HEK293 (cell line): ENCODE measurements at regions not wholly inside any gene's neighbourhood (a gene's known extent, or its start where the extent isn't known, plus 50 kb on each side); places are given as distances from the start of the nearest gene placed in this dataset.

ENCODE experiments used
- CTCF ChIA-PET: fragments of 350-600 bp; formaldehyde crosslinking; extraction: SDS; loops from one replicate; lab custom pipeline; 2021; ENCODE audit warnings: antibody characterized with exemption; lab: Yijun Ruan, JAX
- POLR2A ChIA-PET: fragments of 300-600 bp; formaldehyde crosslinking; extraction: SDS; loops from one replicate; lab custom pipeline; 2020; ENCODE audit warnings: antibody characterized with exemption, inconsistent platforms; lab: Yijun Ruan, JAX
- H3K27ac ChIP-seq: fragments of 200-500 bp; sonication (Bioruptor generic); 2 replicates; pipeline ENCODE4 v1.5.1; 2014; ENCODE audit warnings: low read depth, low read length, control low read depth, inconsistent platforms; ENCODE audit errors: extremely low read depth
- H3K36me3 ChIP-seq, 2 experiments: fragments of 200-500 bp in 1 of 2; sonication (Bioruptor generic) in 1 of 2; 1 replicate in 1 of 2; 2 replicates in 1 of 2; pipeline ENCODE4 v1.5.1; 2014 to 2017; ENCODE audit warnings: inconsistent platforms in 2 of 2, low read length in 2 of 2; ENCODE audit not compliant: control insufficient read depth in 2 of 2, insufficient read depth in 1 of 2
- H3K4me1 ChIP-seq: fragments of 200-500 bp; sonication (Bioruptor generic); 2 replicates; pipeline ENCODE4 v1.5.1; 2014; ENCODE audit warnings: mild to moderate bottlenecking, low read length, inconsistent platforms; ENCODE audit not compliant: control insufficient read depth, insufficient read depth
- H3K4me3 ChIP-seq: 2 replicates; pipeline ENCODE4 v1.5.1; 2011; ENCODE audit warnings: low read depth, mild to moderate bottlenecking, control low read depth, low read length, moderate library complexity
- H3K9me3 ChIP-seq: fragments of 200-500 bp; sonication (Bioruptor generic); 2 replicates; pipeline ENCODE4 v1.5.1; 2014; ENCODE audit warnings: low read depth, low read length, inconsistent platforms; ENCODE audit not compliant: control insufficient read depth, insufficient read depth
- BCL11B ChIP-seq: fragments of 450-650 bp; formaldehyde crosslinking; IDR thresholded peaks from 2 replicates; pipeline ENCODE4 v1.5.1; 2016; ENCODE audit warnings: low read depth, missing biosample characterization, missing genetic modification characterization
- GLIS1 ChIP-seq: fragments of 450-650 bp; formaldehyde crosslinking; IDR thresholded peaks from 2 replicates; pipeline ENCODE4 v1.5.1; 2016; ENCODE audit warnings: missing biosample characterization, missing genetic modification characterization
- GLIS2 ChIP-seq: fragments of 450-650 bp; formaldehyde crosslinking; IDR thresholded peaks from 2 replicates; pipeline ENCODE4 v1.5.1; 2016; ENCODE audit warnings: missing biosample characterization, missing genetic modification characterization
- TCF7L2 ChIP-seq: IDR thresholded peaks from 2 replicates; pipeline ENCODE4 v1.6.1; 2011; ENCODE audit warnings: low read depth, mild to moderate bottlenecking, inconsistent platforms, low read length, moderate library complexity, borderline replicate concordance
- ZNF2 ChIP-seq: fragments of 450-650 bp; formaldehyde crosslinking; IDR thresholded peaks from 2 replicates; pipeline ENCODE4 v1.5.1; 2016; ENCODE audit warnings: missing biosample characterization, missing genetic modification characterization
- ZNF266 ChIP-seq: fragments of 450-650 bp; formaldehyde crosslinking; IDR thresholded peaks from 2 replicates; pipeline ENCODE4 v1.5.1; 2016; ENCODE audit warnings: missing biosample characterization, missing genetic modification characterization, low read depth
- ZNF404 ChIP-seq: fragments of 450-650 bp; formaldehyde crosslinking; IDR thresholded peaks from 2 replicates; pipeline ENCODE4 v1.5.1; 2017; ENCODE audit warnings: missing biosample characterization, missing genetic modification characterization
- ZNF549 ChIP-seq: fragments of 450-650 bp; IDR thresholded peaks from 2 replicates; pipeline ENCODE4 v1.5.1; 2018; ENCODE audit warnings: missing biosample characterization, missing genetic modification characterization, mild to moderate bottlenecking, inconsistent platforms, moderate library complexity
- ZNF555 ChIP-seq: fragments of 450-650 bp; formaldehyde crosslinking; conservative IDR thresholded peaks from 2 replicates; pipeline ENCODE4 v1.5.1; 2017; ENCODE audit warnings: missing biosample characterization, mild to moderate bottlenecking, missing genetic modification characterization, inconsistent platforms
- ZNF621 ChIP-seq: fragments of 450-650 bp; formaldehyde crosslinking; IDR thresholded peaks from 2 replicates; pipeline ENCODE4 v1.5.1; 2017; ENCODE audit warnings: missing biosample characterization, missing genetic modification characterization
- ZNF623 ChIP-seq: fragments of 450-650 bp; formaldehyde crosslinking; IDR thresholded peaks from 2 replicates; pipeline ENCODE4 v1.5.1; 2016; ENCODE audit warnings: missing biosample characterization, missing genetic modification characterization
- ZNF629 ChIP-seq: fragments of 450-650 bp; formaldehyde crosslinking; IDR thresholded peaks from 2 replicates; pipeline ENCODE4 v1.5.1; 2017; ENCODE audit warnings: missing biosample characterization, missing genetic modification characterization
- ZNF658 ChIP-seq: fragments of 450-650 bp; formaldehyde crosslinking; IDR thresholded peaks from 2 replicates; pipeline ENCODE4; 2016; ENCODE audit warnings: missing biosample characterization, missing genetic modification characterization
- ZNF837 ChIP-seq: fragments of 450-650 bp; formaldehyde crosslinking; IDR thresholded peaks from 2 replicates; pipeline ENCODE4 v1.5.1; 2016; ENCODE audit warnings: missing biosample characterization, missing genetic modification characterization
- TF ChIP-seq, protein P1 (sequence below): fragments of 450-650 bp; formaldehyde crosslinking; optimal IDR thresholded peaks from 2 replicates; pipeline ENCODE3; 2016; ENCODE audit warnings: missing biosample characterization, mild to moderate bottlenecking, missing genetic modification characterization
- TF ChIP-seq, protein P2 (sequence below): fragments of 450-650 bp; formaldehyde crosslinking; IDR thresholded peaks from 2 replicates; pipeline ENCODE4 v1.5.1; 2016; ENCODE audit warnings: missing biosample characterization, missing genetic modification characterization, borderline replicate concordance
- TF ChIP-seq, protein P3 (sequence below): fragments of 450-650 bp; formaldehyde crosslinking; IDR thresholded peaks from 2 replicates; pipeline ENCODE4 v1.5.1; 2016; ENCODE audit warnings: missing biosample characterization, missing genetic modification characterization
- TF ChIP-seq, protein P4 (sequence below): fragments of 450-650 bp; formaldehyde crosslinking; IDR thresholded peaks from 2 replicates; pipeline ENCODE4 v1.5.1; 2017; ENCODE audit warnings: missing biosample characterization, missing genetic modification characterization
- TF ChIP-seq, protein P5 (sequence below): fragments of 450-650 bp; formaldehyde crosslinking; IDR thresholded peaks from 2 replicates; pipeline ENCODE4; 2016; ENCODE audit warnings: missing biosample characterization, missing genetic modification characterization
- TF ChIP-seq, protein P6 (sequence below): fragments of 450-650 bp; formaldehyde crosslinking; IDR thresholded peaks from 2 replicates; pipeline ENCODE4 v1.5.1; 2017; ENCODE audit warnings: missing biosample characterization, missing genetic modification characterization

DNA sequence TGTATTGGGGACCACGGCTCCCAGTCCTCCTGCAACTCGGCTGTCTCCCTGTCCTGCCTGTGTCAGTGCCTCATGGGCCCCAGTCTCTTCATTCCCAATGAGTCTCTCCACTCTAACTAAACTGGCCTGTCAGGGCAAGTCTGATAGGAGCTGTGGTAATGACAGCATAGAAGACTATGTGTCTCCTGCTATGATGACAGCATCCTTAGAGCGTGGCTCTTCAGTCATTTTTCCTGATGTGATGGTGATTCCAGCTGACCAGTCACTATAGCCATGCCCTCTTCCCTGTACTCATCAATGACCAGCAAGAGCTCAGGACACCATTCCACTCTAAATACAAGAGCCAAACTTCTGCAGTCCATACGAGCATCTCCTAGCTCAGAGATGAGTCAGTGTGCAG, 339.8 kb downstream of the PCNX1 start:
- Histone ChIP-seq H3K9me3 (no peaks in the 10 kb centered on the region), H3K36me3 (no peaks in the 10 kb centered on the region), H3K27ac (no peak overlapping the region), H3K4me3 (no peak overlapping the region), H3K4me1 (no peaks in the 10 kb centered on the region)
- TF ChIP-seq, protein P1, sequence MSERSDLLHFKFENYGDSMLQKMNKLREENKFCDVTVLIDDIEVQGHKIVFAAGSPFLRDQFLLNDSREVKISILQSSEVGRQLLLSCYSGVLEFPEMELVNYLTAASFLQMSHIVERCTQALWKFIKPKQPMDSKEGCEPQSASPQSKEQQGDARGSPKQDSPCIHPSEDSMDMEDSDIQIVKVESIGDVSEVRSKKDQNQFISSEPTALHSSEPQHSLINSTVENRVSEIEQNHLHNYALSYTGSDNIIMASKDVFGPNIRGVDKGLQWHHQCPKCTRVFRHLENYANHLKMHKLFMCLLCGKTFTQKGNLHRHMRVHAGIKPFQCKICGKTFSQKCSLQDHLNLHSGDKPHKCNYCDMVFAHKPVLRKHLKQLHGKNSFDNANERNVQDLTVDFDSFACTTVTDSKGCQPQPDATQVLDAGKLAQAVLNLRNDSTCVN = no peak
- TF ChIP-seq ZNF623 (no peak), ZNF2 (tag by site-specific recombination) (no peak), ZNF266 (tag by site-specific recombination) (no peak), BCL11B (no peak), GLIS2 (no peak), ZNF549 (no peak), ZNF555 (tag by site-specific recombination) (no peak), ZNF621 (tag by site-specific recombination) (no peak), ZNF837 (no peak), GLIS1 (no peak), ZNF629 (no peak), TCF7L2 (no peak), ZNF658 (no peak), ZNF404 (tag by site-specific recombination) (no peak)
- TF ChIP-seq, protein P2, sequence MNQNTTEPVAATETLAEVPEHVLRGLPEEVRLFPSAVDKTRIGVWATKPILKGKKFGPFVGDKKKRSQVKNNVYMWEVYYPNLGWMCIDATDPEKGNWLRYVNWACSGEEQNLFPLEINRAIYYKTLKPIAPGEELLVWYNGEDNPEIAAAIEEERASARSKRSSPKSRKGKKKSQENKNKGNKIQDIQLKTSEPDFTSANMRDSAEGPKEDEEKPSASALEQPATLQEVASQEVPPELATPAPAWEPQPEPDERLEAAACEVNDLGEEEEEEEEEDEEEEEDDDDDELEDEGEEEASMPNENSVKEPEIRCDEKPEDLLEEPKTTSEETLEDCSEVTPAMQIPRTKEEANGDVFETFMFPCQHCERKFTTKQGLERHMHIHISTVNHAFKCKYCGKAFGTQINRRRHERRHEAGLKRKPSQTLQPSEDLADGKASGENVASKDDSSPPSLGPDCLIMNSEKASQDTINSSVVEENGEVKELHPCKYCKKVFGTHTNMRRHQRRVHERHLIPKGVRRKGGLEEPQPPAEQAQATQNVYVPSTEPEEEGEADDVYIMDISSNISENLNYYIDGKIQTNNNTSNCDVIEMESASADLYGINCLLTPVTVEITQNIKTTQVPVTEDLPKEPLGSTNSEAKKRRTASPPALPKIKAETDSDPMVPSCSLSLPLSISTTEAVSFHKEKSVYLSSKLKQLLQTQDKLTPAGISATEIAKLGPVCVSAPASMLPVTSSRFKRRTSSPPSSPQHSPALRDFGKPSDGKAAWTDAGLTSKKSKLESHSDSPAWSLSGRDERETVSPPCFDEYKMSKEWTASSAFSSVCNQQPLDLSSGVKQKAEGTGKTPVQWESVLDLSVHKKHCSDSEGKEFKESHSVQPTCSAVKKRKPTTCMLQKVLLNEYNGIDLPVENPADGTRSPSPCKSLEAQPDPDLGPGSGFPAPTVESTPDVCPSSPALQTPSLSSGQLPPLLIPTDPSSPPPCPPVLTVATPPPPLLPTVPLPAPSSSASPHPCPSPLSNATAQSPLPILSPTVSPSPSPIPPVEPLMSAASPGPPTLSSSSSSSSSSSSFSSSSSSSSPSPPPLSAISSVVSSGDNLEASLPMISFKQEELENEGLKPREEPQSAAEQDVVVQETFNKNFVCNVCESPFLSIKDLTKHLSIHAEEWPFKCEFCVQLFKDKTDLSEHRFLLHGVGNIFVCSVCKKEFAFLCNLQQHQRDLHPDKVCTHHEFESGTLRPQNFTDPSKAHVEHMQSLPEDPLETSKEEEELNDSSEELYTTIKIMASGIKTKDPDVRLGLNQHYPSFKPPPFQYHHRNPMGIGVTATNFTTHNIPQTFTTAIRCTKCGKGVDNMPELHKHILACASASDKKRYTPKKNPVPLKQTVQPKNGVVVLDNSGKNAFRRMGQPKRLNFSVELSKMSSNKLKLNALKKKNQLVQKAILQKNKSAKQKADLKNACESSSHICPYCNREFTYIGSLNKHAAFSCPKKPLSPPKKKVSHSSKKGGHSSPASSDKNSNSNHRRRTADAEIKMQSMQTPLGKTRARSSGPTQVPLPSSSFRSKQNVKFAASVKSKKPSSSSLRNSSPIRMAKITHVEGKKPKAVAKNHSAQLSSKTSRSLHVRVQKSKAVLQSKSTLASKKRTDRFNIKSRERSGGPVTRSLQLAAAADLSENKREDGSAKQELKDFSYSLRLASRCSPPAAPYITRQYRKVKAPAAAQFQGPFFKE (tag by site-specific recombination) = no peak
- TF ChIP-seq, protein P3, sequence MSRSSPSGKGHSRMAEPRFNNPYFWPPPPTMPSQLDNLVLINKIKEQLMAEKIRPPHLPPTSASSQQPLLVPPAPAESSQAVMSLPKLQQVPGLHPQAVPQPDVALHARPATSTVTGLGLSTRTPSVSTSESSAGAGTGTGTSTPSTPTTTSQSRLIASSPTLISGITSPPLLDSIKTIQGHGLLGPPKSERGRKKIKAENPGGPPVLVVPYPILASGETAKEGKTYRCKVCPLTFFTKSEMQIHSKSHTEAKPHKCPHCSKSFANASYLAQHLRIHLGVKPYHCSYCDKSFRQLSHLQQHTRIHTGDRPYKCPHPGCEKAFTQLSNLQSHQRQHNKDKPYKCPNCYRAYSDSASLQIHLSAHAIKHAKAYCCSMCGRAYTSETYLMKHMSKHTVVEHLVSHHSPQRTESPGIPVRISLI = no peak
- TF ChIP-seq, protein P4, sequence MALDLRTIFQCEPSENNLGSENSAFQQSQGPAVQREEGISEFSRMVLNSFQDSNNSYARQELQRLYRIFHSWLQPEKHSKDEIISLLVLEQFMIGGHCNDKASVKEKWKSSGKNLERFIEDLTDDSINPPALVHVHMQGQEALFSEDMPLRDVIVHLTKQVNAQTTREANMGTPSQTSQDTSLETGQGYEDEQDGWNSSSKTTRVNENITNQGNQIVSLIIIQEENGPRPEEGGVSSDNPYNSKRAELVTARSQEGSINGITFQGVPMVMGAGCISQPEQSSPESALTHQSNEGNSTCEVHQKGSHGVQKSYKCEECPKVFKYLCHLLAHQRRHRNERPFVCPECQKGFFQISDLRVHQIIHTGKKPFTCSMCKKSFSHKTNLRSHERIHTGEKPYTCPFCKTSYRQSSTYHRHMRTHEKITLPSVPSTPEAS = no peak
- TF ChIP-seq, protein P5, sequence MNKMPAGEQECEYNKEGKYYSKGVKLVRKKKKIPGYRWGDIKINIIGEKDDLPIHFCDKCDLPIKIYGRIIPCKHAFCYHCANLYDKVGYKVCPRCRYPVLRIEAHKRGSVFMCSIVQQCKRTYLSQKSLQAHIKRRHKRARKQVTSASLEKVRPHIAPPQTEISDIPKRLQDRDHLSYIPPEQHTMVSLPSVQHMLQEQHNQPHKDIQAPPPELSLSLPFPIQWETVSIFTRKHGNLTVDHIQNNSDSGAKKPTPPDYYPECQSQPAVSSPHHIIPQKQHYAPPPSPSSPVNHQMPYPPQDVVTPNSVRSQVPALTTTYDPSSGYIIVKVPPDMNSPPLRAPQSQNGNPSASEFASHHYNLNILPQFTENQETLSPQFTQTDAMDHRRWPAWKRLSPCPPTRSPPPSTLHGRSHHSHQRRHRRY = no peak
- TF ChIP-seq, protein P6, sequence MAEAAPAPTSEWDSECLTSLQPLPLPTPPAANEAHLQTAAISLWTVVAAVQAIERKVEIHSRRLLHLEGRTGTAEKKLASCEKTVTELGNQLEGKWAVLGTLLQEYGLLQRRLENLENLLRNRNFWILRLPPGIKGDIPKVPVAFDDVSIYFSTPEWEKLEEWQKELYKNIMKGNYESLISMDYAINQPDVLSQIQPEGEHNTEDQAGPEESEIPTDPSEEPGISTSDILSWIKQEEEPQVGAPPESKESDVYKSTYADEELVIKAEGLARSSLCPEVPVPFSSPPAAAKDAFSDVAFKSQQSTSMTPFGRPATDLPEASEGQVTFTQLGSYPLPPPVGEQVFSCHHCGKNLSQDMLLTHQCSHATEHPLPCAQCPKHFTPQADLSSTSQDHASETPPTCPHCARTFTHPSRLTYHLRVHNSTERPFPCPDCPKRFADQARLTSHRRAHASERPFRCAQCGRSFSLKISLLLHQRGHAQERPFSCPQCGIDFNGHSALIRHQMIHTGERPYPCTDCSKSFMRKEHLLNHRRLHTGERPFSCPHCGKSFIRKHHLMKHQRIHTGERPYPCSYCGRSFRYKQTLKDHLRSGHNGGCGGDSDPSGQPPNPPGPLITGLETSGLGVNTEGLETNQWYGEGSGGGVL = no peak
- ChIA-PET POLR2A (no interaction called here), CTCF (interaction anchor here (0.7 kb wide), 1 partner anchor 534 kb away, joined by 3 read pairs; no protein-coding TSS in a partner anchor)
